Cardiac fibroblast (primary cell): ENCODE measurements at regions not wholly inside any gene's neighbourhood (a gene's known extent, or its start where the extent isn't known, plus 50 kb on each side); places are given as distances from the start of the nearest gene placed in this dataset.

ENCODE experiments used
- DNase-seq, 2 donors: peaks; one replicate each; pipeline versions ENCODE4 v3.0.0 to v3.0.0-alpha.2; 2010; ENCODE audit warnings: low read depth in 2 of 2
- H3K4me3 ChIP-seq, 2 donors: replicated peaks in 1 of 2; 1 replicate in 1 of 2; 2 replicates in 1 of 2; pipeline ENCODE4 v1.5.1; 2011; ENCODE audit warnings: low read depth in 2 of 2, low read length in 2 of 2, mild to moderate bottlenecking in 2 of 2, moderate library complexity in 1 of 2
- CTCF ChIP-seq: IDR thresholded peaks from one replicate; pipeline ENCODE4 v1.5.1; 2011; ENCODE audit warnings: low read depth, mild to moderate bottlenecking, low read length, inconsistent platforms

GRCh38 chr18:78571063-78571785, 408.4 kb upstream of the SALL3 start:
- DNase-seq, result no peak
- H3K4me3 ChIP-seq, result no peak overlapping the region
- TF ChIP-seq CTCF, result no peak

- no peak for TF ChIP-seq CTCF
- no peak for DNase-seq
- H3K4me3 ChIP-seq, result no peak overlapping the region
Observed at GRCh38 chr18:78571831-78572347, 407.7 kb upstream of the SALL3 start.

- no peak for DNase-seq
- TF ChIP-seq CTCF, result no peak
Observed at GRCh38 chr18:78573773-78574172, 405.8 kb upstream of the SALL3 start.

GRCh38 chr18:78576967-78577366, 402.7 kb upstream of the SALL3 start:
- no peak for TF ChIP-seq CTCF
- DNase-seq, result no peak
- no peak overlapping the region for H3K4me3 ChIP-seq

More at GRCh38 chr18:78573773-78574172, 405.8 kb upstream of the SALL3 start:
- no peak overlapping the region for H3K4me3 ChIP-seq

- no peak for TF ChIP-seq CTCF
Observed at GRCh38 chr18:78579449-78579848, 400.2 kb upstream of the SALL3 start.

GRCh38 chr18:78579854-78580577, 399.6 kb upstream of the SALL3 start:
- no peak for TF ChIP-seq CTCF
- DNase-seq, result no peak
- no peak overlapping the region for H3K4me3 ChIP-seq

More at GRCh38 chr18:78579449-78579848, 400.2 kb upstream of the SALL3 start:
- no peak overlapping the region for H3K4me3 ChIP-seq
- no peak for DNase-seq
